ENCODE measurements at regions not wholly inside any gene's neighbourhood (a gene's known extent, or its start where the extent isn't known, plus 50 kb on each side); places are given as distances from the start of the nearest gene placed in this dataset.

DNA sequence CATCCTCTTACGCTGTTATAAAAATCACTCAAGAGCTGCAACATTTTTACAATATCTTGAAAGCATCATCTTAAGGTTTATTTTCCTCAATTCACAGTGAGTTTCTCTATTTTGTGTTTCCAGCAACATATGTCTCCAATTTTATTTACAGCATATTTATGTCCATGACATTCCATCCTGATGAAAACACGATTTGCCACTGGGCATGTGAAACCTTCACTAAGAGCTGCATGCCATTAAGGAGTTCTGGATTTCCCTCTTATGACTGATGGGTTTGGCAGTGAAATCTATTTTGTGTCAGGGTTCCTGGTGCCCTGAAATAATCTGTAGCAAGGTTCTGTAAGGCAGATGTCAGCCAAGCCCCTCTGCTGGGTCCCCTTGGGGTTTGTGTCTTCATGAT, 527.6 kb upstream of the KLF12 start:
- TF ChIP-seq POLR2AphosphoS5 (IDR thresholded peaks at IDR 0.05) (no peak), POLR2A (IDR thresholded peaks at IDR 0.05) (no peak)
- TF ChIP-seq, protein P1, sequence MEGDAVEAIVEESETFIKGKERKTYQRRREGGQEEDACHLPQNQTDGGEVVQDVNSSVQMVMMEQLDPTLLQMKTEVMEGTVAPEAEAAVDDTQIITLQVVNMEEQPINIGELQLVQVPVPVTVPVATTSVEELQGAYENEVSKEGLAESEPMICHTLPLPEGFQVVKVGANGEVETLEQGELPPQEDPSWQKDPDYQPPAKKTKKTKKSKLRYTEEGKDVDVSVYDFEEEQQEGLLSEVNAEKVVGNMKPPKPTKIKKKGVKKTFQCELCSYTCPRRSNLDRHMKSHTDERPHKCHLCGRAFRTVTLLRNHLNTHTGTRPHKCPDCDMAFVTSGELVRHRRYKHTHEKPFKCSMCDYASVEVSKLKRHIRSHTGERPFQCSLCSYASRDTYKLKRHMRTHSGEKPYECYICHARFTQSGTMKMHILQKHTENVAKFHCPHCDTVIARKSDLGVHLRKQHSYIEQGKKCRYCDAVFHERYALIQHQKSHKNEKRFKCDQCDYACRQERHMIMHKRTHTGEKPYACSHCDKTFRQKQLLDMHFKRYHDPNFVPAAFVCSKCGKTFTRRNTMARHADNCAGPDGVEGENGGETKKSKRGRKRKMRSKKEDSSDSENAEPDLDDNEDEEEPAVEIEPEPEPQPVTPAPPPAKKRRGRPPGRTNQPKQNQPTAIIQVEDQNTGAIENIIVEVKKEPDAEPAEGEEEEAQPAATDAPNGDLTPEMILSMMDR (IDR thresholded peaks at IDR 0.05): no peak
- H3K9me3 ChIP-seq: peaks cover 0 to 7% of the 10 kb centered on the region in 2 donors
- DNase-seq (ENCODE audit: low spot score in 2 of 2): no peak
- no peaks in the 10 kb centered on the region for H3K27me3 ChIP-seq
- no peak overlapping the region for H3K4me3 ChIP-seq
- no peaks in the 10 kb centered on the region for H3K4me1 ChIP-seq
- H3K27ac ChIP-seq: no peak overlapping the region
- intact Hi-C loops (cut with DNase I; ENCODE audit: low total_unique reads): no loop called here
- H3K36me3 ChIP-seq: no peaks in the 10 kb centered on the region

DNA sequence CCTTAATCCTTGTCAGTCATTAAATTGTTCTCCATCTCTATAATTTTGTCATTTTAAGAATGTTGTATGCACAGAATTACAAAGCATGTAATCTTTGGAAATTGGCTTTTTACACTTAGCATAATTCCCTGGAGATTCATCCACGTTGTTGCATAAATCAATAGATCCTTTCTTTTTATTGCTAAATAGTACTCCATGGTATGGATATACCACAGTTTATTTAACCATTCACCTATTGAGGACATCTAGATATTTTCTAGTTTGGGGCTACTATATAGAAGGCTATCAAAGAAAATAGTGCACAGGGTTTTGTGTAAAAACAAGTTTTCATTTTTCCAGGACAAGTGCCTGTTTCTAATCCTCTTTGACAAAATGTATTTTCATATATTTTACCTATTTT, 523.6 kb upstream of the KLF12 start:
- Histone ChIP-seq H3K27me3 (no peaks in the 10 kb centered on the region), H3K9me3 (peaks cover 0 to 7% of the 10 kb centered on the region in 2 donors), H3K36me3 (no peaks in the 10 kb centered on the region), H3K4me3 (no peak overlapping the region), H3K27ac (no peak overlapping the region), H3K4me1 (no peaks in the 10 kb centered on the region)
- DNase-seq (ENCODE audit: low spot score in 2 of 2): no peak
- TF ChIP-seq POLR2A (IDR thresholded peaks at IDR 0.05): no peak
- TF ChIP-seq, protein P1 (IDR thresholded peaks at IDR 0.05): no peak
- no peak for TF ChIP-seq POLR2AphosphoS5 (IDR thresholded peaks at IDR 0.05)
- intact Hi-C loops (cut with DNase I; ENCODE audit: low total_unique reads): no loop called here

DNA sequence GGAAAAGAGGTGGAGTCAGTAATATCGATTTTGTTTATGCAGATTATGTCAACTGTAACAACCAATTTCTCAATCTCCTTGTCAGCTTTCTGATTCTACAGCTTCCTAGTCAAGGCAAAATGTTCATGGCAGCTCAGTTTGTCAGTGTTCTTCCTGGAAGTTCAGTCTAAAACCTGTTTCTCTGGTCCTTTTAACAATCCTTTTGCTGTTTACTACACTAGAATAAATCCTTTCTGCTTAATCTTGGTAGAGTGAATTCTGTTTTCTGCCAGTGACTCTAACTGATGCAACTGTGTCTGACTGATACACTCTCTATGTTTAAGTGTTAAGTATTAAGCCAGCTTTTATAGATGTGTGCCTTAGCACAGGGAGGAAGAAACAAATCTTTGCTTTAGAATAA, 516.9 kb upstream of the KLF12 start:
- no peaks in the 10 kb centered on the region for H3K27me3 ChIP-seq
- H3K36me3 ChIP-seq: no peaks in the 10 kb centered on the region
- TF ChIP-seq, protein P1 (IDR thresholded peaks at IDR 0.05): no peak
- TF ChIP-seq POLR2A (IDR thresholded peaks at IDR 0.05) (no peak), POLR2AphosphoS5 (IDR thresholded peaks at IDR 0.05) (no peak)
- H3K9me3 ChIP-seq: no peaks in the 10 kb centered on the region
- no peak for DNase-seq (ENCODE audit: low spot score in 2 of 2)
- intact Hi-C loops (cut with DNase I; ENCODE audit: low total_unique reads): no loop called here
- no peaks in the 10 kb centered on the region for H3K4me1 ChIP-seq
- no peak overlapping the region for H3K4me3 ChIP-seq
- no peak overlapping the region for H3K27ac ChIP-seq

DNA sequence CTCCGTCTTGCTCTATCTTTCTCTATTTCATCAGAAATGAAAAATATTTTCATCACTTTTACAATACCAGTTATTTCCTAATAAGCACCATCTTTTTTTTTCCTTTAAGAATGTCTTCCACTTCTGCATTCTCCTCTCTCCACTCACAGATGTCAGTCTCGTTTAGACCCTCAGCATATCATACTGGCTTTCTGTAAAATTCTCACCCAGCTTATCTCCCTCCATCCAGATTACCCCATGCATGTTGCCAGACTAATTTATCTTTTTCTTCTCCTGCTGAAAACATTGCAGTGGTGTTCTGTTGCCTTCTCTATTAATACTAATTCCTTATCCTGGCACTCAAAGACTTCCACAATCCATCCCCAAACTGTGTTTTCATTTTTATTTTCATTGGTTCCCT, 513.8 kb upstream of the KLF12 start:
- intact Hi-C loops (cut with DNase I; ENCODE audit: low total_unique reads): no loop called here
- H3K4me1 ChIP-seq: no peaks in the 10 kb centered on the region

DNA sequence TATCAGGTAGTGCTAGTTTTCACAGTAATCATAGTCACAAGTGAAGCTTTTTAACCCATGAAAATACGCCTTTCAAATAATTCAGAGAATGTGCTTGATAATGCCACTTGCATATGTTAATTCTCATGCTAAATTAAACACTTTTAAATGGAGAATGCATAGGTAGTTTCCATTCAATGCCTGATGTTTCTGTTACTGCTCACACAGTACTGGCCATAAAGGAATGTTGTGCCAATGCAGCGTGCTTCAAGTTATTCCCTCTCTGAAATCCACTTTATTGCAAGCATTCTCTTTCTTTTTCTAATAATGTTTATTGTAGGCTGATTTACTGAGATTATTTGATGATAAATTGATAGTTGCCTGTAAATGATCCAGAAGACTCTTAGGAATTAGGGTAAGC, 513.0 kb upstream of the KLF12 start:
- TF ChIP-seq POLR2AphosphoS5 (IDR thresholded peaks at IDR 0.05): no peak
- intact Hi-C loops (cut with DNase I; ENCODE audit: low total_unique reads): no loop called here
- Histone ChIP-seq H3K27ac (no peak overlapping the region), H3K4me3 (no peak overlapping the region), H3K4me1 (no peaks in the 10 kb centered on the region), H3K36me3 (no peaks in the 10 kb centered on the region), H3K9me3 (no peaks in the 10 kb centered on the region), H3K27me3 (no peaks in the 10 kb centered on the region)
- no peak for DNase-seq (ENCODE audit: low spot score in 2 of 2)

More for the DNA sequence above, 513.8 kb upstream of the KLF12 start:
- Histone ChIP-seq H3K27me3 (no peaks in the 10 kb centered on the region), H3K9me3 (no peaks in the 10 kb centered on the region), H3K36me3 (no peaks in the 10 kb centered on the region), H3K27ac (no peak overlapping the region), H3K4me3 (no peak overlapping the region)
- TF ChIP-seq POLR2A (IDR thresholded peaks at IDR 0.05) (no peak), POLR2AphosphoS5 (IDR thresholded peaks at IDR 0.05) (no peak)
- TF ChIP-seq, protein P1 (IDR thresholded peaks at IDR 0.05): no peak
- no peak for DNase-seq (ENCODE audit: low spot score in 2 of 2)

DNA sequence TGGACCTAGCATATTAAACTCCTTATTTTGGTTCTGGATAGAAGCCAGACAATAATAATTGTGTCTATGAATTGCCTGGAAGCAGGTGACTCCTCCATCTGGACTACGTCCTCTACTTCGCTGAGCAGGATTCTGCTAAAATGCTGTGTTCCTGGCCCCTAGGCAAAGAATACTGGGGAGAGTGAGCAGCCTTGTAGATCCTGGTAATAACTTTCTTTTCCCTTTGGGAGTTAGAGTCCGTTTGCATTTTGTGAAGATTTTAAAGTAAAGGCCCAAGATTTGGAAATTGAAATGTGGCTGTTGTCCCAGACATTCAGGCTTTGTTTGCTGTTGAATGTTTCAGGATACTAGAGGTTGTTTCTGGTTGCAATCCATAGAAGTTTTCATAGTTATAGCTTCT, 511.9 kb upstream of the KLF12 start:
- Histone ChIP-seq H3K27ac (no peak overlapping the region), H3K27me3 (no peaks in the 10 kb centered on the region), H3K9me3 (no peaks in the 10 kb centered on the region), H3K4me3 (no peak overlapping the region), H3K36me3 (no peaks in the 10 kb centered on the region), H3K4me1 (no peaks in the 10 kb centered on the region)
- intact Hi-C loops (cut with DNase I; ENCODE audit: low total_unique reads): no loop called here
- TF ChIP-seq POLR2AphosphoS5 (IDR thresholded peaks at IDR 0.05) (no peak), POLR2A (IDR thresholded peaks at IDR 0.05) (no peak)
- TF ChIP-seq, protein P1 (IDR thresholded peaks at IDR 0.05): no peak
- no peak for DNase-seq (ENCODE audit: low spot score in 2 of 2)

Measured in breast epithelium (tissue), 4 donors.